ENCODE measurements at regions not wholly inside any gene's neighbourhood (a gene's known extent, or its start where the extent isn't known, plus 50 kb on each side); places are given as distances from the start of the nearest gene placed in this dataset.

DNA sequence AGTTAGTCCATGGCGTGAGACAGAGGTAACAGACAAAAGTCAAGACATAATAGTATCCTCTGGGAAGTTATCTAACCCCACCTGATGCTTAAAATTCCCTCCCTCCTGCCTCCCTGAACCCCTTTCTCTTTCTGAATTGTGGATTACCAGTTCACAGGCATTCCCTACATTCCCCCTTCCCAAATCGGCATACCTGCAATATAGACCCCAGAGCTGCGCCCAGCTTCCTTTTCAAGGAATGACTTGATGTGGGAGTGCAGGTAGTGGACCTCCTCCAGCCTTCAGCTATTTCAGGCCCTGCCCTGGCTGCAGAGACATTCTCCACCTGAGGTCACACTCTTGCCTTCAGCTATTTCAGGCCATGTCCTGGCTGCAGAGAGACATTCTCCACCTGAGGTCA is 111.1 kb upstream of the KLF7 start:
- intact Hi-C loops (cut with DNase I): no loop called here
- no peak overlapping the region for H3K27ac ChIP-seq
- H3K9me3 ChIP-seq: no peaks in the 10 kb centered on the region
- TF ChIP-seq, protein P1, sequence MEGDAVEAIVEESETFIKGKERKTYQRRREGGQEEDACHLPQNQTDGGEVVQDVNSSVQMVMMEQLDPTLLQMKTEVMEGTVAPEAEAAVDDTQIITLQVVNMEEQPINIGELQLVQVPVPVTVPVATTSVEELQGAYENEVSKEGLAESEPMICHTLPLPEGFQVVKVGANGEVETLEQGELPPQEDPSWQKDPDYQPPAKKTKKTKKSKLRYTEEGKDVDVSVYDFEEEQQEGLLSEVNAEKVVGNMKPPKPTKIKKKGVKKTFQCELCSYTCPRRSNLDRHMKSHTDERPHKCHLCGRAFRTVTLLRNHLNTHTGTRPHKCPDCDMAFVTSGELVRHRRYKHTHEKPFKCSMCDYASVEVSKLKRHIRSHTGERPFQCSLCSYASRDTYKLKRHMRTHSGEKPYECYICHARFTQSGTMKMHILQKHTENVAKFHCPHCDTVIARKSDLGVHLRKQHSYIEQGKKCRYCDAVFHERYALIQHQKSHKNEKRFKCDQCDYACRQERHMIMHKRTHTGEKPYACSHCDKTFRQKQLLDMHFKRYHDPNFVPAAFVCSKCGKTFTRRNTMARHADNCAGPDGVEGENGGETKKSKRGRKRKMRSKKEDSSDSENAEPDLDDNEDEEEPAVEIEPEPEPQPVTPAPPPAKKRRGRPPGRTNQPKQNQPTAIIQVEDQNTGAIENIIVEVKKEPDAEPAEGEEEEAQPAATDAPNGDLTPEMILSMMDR (IDR thresholded peaks at IDR 0.05): no peak
- TF ChIP-seq EP300 (IDR thresholded peaks at IDR 0.05) (no peak), POLR2A (IDR thresholded peaks at IDR 0.05) (no peak)
- no peaks in the 10 kb centered on the region for H3K27me3 ChIP-seq
- no peaks in the 10 kb centered on the region for H3K4me1 ChIP-seq (ENCODE audit: insufficient read depth)
- H3K36me3 ChIP-seq: no peaks in the 10 kb centered on the region
- 91 to 96% (median 95%) methylated on average over 3 of the region's 3 CpGs for WGBS, 3 donors
- DNase-seq: no peak
- H3K4me3 ChIP-seq: no peak overlapping the region

DNA sequence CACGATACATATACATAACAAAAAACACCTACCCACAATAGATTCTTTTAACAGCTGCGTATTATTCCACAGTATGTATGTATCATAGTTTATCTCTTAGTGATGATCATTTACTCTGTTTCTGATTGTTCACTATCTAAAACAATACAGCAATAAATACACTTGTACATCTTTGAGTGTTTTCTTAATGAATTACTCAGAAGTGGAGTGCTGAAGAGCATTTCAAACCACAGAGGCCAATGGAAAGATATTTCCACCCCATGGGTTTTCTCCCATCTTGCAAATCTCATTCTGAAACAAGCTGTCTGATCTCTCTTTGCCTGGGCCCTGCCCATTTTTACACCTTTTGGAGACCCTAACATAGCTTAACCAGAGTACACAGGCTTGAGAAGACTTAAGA is 113.8 kb upstream of the KLF7 start:
- Histone ChIP-seq H3K4me3 (no peak overlapping the region), H3K36me3 (no peaks in the 10 kb centered on the region), H3K4me1 (ENCODE audit: insufficient read depth) (no peaks in the 10 kb centered on the region), H3K27me3 (no peaks in the 10 kb centered on the region), H3K9me3 (no peaks in the 10 kb centered on the region), H3K27ac (no peak overlapping the region)
- no peak for TF ChIP-seq POLR2A (IDR thresholded peaks at IDR 0.05)
- TF ChIP-seq, protein P1 (IDR thresholded peaks at IDR 0.05): no peak
- TF ChIP-seq EP300 (IDR thresholded peaks at IDR 0.05): no peak
- no peak for DNase-seq
- intact Hi-C loops (cut with DNase I): no loop called here
- WGBS, 3 donors: 95 to 98% (median 96%) methylated on average over 2 of the region's 2 CpGs

DNA sequence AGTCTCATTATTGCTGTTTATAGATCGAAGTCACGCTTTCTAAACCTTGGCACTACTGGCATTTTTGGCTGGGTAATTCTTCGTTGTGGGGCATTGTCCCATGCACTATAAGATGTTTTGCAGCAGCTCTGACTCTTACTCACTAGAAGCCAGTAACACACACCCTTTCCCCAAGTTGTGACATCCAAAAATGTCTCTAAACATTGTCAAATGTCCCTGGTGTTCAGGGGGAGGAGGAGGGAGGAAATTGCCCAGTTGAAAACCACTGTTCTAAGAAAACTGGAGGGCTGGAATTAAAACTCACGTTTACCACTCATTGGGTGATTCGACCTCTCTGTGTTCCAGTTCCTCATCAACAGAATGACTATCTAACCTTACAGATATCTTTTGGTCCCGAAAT is 115.7 kb upstream of the KLF7 start:
- no peaks in the 10 kb centered on the region for H3K36me3 ChIP-seq
- H3K9me3 ChIP-seq: no peaks in the 10 kb centered on the region
- intact Hi-C loops (cut with DNase I): no loop called here
- no peak overlapping the region for H3K27ac ChIP-seq
- no peak overlapping the region for H3K4me3 ChIP-seq
- no peak for TF ChIP-seq EP300 (IDR thresholded peaks at IDR 0.05)
- WGBS, 3 donors: 88 to 91% (median 90%) methylated on average over 6 of the region's 6 CpGs
- H3K4me1 ChIP-seq (ENCODE audit: insufficient read depth): no peaks in the 10 kb centered on the region
- H3K27me3 ChIP-seq: no peaks in the 10 kb centered on the region
- DNase-seq: no peak

DNA sequence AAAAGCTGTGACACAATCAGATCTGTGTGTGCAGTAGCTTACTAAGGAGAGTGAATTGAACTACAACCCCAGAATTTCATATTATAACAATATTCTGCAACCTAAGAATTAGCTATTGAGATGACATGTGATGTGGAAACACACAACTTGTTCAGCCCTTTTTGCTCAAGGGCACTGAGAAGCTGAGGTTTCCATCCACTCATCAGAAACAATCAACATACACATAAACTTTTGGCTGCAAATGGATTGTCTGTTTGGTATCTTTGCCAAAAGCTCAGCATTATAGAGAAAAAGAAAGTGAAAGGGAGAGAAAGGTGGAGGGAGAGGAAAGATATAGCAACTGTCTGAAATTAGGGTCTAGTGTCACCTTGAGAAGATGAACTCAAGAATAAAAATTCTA is 117.2 kb upstream of the KLF7 start:
- Histone ChIP-seq H3K36me3 (no peaks in the 10 kb centered on the region), H3K4me1 (ENCODE audit: insufficient read depth) (no peaks in the 10 kb centered on the region), H3K27ac (no peak overlapping the region), H3K27me3 (no peaks in the 10 kb centered on the region), H3K4me3 (no peak overlapping the region), H3K9me3 (no peaks in the 10 kb centered on the region)
- TF ChIP-seq, protein P1 (IDR thresholded peaks at IDR 0.05): no peak
- TF ChIP-seq EP300 (IDR thresholded peaks at IDR 0.05) (no peak), POLR2A (IDR thresholded peaks at IDR 0.05) (no peak)
- no peak for DNase-seq
- intact Hi-C loops (cut with DNase I): no loop called here

DNA sequence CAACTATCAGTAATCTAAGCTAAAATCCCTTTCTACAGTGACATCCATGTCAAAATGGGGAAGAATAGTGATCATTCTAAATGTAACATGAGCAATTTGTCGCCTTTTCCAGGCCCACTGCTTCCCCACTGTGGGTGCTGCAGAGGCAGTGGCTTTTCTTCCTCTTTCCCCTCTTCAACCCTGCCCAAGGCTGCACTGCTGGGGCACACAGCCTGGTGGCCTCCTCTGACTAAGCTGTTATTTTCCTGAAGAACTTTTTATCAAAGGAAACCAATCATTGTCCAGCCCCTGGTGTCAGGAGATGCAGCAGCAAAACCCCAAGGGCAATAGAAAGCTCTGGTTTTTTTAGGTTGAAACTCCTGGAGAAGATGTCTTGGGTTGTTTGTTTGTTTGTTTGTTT is 117.6 kb upstream of the KLF7 start:
- no peaks in the 10 kb centered on the region for H3K4me1 ChIP-seq (ENCODE audit: insufficient read depth)
- H3K27me3 ChIP-seq: no peaks in the 10 kb centered on the region
- intact Hi-C loops (cut with DNase I): no loop called here
- WGBS, 3 donors: 90 to 100% (median 94%) methylated on average over 1 of the region's 1 CpG
- H3K9me3 ChIP-seq: no peaks in the 10 kb centered on the region
- H3K4me3 ChIP-seq: no peak overlapping the region
- TF ChIP-seq, protein P1 (IDR thresholded peaks at IDR 0.05): no peak
- TF ChIP-seq EP300 (IDR thresholded peaks at IDR 0.05) (no peak), POLR2A (IDR thresholded peaks at IDR 0.05) (no peak)
- H3K36me3 ChIP-seq: no peaks in the 10 kb centered on the region
- no peak for DNase-seq
- H3K27ac ChIP-seq: no peak overlapping the region

Measured in ovary (tissue), 7 donors.